Activated CD4-positive, alpha-beta T cell treated with anti-CD3 and anti-CD28 coated beads, Interleukin-10, Interleukin-2, amounts not matched to agents 100 ng/mL and 50 ng/mL, durations not matched to agents 16 hours and 8 hours (primary cell): ENCODE measurements at regions not wholly inside any gene's neighbourhood (a gene's known extent, or its start where the extent isn't known, plus 50 kb on each side); places are given as distances from the start of the nearest gene placed in this dataset.
"Not testable (repeated sequence)": the region's sequence is repeated elsewhere in the genome, so short reads cannot be mapped to it uniquely, and the experiment has no call there.

Experiments used
- DNase-seq: peaks from one replicate; pipeline ENCODE4 v3.0.0-alpha.2; 2020

GRCh38 chr3:181327349-181327748 is 337.8 kb upstream of the DNAJC19 start:
- DNase-seq = no peak

GRCh38 chr3:181326637-181327223 is 337.2 kb upstream of the DNAJC19 start:
- peak; percentile 39 for DNase-seq

DNA sequence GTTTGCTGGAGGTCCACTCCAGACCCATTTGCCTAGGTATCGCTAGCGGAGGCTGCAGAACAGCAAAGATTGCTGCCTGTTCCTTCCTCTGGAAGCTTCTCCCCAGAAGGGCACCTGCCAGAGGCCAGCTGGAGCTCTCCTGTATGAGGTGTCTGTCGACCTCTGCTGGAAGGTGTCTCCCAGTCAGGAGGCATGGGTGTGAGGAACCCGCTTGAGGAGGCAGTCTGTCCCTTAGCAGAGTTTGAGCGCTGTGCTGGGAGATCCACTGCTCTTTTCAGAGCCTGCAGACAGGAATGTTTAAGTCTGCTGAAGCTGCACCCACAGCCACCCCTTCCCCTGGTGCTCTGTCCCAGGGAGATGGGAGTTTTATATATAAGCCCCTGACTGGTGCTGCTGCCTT is 335.0 kb upstream of the DNAJC19 start:
- DNase-seq = not testable (repeated sequence)

GRCh38 chr3:181318321-181318720 is 328.8 kb upstream of the DNAJC19 start:
- no peak for DNase-seq

GRCh38 chr3:181317508-181317907 is 328.0 kb upstream of the DNAJC19 start:
- DNase-seq = no peak

DNA sequence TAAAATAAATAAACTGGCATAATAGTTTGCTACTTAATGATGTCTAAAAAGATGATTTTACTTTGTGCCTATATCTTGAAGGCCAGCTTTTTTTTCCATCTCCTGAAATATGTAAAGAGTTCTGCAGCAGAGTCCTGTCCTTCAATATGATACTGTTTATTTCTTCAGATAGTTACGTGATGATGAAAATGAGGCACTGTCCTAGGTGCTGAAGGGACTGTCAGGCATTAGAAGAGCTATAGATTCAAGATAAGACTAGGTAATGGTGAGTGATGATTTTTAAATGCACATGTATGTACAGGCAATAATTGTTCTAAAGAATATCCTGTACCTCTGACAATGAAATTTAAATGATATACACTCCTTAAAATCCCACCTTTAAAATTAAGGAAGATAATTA is 326.9 kb upstream of the DNAJC19 start:
- no peak for DNase-seq

DNA sequence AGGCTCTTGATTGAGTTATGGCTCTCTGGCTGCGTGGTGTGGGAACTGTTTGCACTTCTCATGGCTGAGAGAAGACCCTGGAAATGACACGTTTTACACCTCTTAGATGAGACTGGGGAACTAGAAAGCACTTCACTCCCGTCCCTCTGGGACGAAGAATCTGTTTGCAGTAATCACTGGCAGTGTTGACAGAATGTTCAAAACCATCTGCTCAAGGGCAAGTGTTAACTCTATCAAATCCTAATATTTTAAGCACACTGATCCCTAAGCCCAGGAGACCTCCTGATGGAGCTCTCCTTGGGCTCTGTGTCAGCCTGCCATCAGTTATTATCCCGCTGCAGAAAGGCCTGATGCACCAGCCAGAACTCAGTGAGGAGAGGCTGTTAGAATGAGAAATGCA is 323.8 kb upstream of the DNAJC19 start:
- no peak for DNase-seq

- no peak for DNase-seq
These were observed 321.6 kb upstream of the DNAJC19 start for GRCh38 chr3:181311186-181311585.

DNA sequence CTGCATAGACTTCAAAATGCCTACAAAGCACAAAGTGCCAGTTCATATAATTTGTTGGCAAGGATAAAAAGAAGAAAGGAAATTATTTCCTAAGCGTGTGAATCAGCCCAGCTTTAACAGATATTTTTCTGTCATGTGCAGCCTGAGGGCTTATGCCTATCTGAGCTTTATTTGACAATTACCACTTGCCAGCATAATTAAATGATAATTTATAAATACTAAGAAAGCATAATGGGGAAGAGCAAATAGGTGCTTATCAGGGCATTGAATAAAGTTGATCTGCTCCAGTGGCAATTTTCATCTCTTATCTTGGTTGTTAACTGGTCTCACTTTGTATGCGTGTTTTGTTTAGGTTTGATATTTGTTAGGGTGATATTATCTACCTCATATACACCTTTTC is 313.4 kb upstream of the DNAJC19 start:
- no peak for DNase-seq

- DNase-seq = no peak
These were observed 310.5 kb upstream of the DNAJC19 start for GRCh38 chr3:181300033-181300432.

GRCh38 chr3:181298421-181298820 is 308.9 kb upstream of the DNAJC19 start:
- DNase-seq = no peak

- peak; percentile 31 for DNase-seq
These were observed 303.4 kb upstream of the DNAJC19 start for GRCh38 chr3:181292984-181293383.

- DNase-seq = no peak
These were observed 301.4 kb upstream of the DNAJC19 start for GRCh38 chr3:181290941-181291340.

- DNase-seq = no peak
These were observed 299.8 kb upstream of the DNAJC19 start for GRCh38 chr3:181289306-181289705.

DNA sequence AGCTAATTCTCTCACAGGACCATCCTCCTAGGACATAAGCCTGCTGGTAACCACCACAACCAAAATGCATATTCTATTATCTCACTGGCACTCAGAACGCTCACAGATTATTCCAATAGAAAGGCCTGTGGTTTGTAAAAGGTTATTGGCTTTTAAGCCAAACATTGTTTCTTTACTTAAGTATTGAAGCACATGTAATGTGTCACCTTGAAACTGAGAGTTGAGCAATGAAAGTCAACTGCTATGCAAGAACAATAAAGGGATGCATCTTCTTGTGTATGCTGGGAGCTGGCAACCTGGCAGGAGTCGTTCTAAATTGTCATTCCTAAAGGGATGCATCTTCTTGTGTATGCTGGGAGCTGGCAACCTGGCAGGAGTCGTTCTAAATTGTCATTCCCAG is 298.6 kb upstream of the DNAJC19 start:
- no peak for DNase-seq

GRCh38 chr3:181279239-181279565 is 289.7 kb upstream of the DNAJC19 start:
- no peak for DNase-seq

- DNase-seq = no peak
These were observed 289.1 kb upstream of the DNAJC19 start for GRCh38 chr3:181278468-181279238.

GRCh38 chr3:181276358-181276896 is 286.9 kb upstream of the DNAJC19 start:
- DNase-seq = no peak

- DNase-seq = no peak
These were observed 284.5 kb upstream of the DNAJC19 start for GRCh38 chr3:181274025-181274424.

GRCh38 chr3:181267312-181267711 is 277.8 kb upstream of the DNAJC19 start:
- DNase-seq = no peak

DNA sequence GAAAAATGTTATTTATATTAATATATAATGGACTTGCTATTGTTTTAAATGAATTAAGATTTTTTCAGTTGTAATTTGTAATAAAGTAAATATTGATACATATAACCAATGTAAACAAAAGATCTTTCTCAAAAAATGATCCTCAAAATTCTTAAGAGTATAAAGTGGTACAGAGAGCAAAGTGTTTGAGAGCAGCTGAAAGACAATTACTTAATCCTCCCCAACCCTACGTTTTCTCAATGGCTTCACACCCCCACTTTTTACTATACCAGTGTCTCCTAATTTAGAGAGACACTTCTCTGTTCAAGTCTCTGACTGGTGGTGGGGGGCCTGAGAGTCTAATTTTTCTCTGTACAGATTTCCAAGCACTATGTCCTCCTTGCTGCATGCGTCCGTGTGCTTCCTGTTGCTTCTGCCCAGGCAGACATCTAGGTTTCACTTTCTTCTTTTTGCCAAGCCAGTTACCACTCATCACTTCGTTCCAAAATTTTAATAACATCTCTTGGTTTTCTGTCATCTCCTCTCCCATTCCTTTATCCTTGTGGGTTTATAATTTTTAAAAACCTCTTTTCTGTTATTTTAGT is 276.3 kb upstream of the DNAJC19 start:
- no peak for DNase-seq

- no peak for DNase-seq
These were observed 274.9 kb upstream of the DNAJC19 start for GRCh38 chr3:181264486-181264885.

- DNase-seq = no peak
These were observed 264.3 kb upstream of the DNAJC19 start for GRCh38 chr3:181253796-181254195.

- DNase-seq = no peak
These were observed 263.1 kb upstream of the DNAJC19 start for GRCh38 chr3:181252631-181253030.
